GM23338 (cell line): ENCODE measurements at regions not wholly inside any gene's neighbourhood (a gene's known extent, or its start where the extent isn't known, plus 50 kb on each side); places are given as distances from the start of the nearest gene placed in this dataset.

ENCODE experiments used
- ATAC-seq: fragments of 200-7000 bp; cut with Tn5 transposase; 3 replicates; pipeline ENCODE4 v1.9.1; 2020
- DNase-seq: peaks from one replicate; pipeline ENCODE4 v3.0.0-alpha.2; 2015; ENCODE audit warnings: low spot score
- H2AFZ ChIP-seq: fragments of 200-600 bp; sonication (generic); 2 replicates; pipeline ENCODE4 v1.8.0; 2016; ENCODE audit warnings: antibody characterized with exemption, mild to moderate bottlenecking, moderate library complexity
- H3F3A ChIP-seq: fragments of 200-600 bp; sonication (generic); replicated peaks from 2 replicates; pipeline ENCODE4 v1.8.0; 2017; ENCODE audit warnings: antibody characterized with exemption, mixed run types, low read depth
- H3K27ac ChIP-seq: fragments of 200-600 bp; sonication (generic); 2 replicates; pipeline ENCODE4 v1.6.1; 2016; ENCODE audit warnings: low read depth
- H3K27me3 ChIP-seq: fragments of 200-600 bp; sonication (generic); 2 replicates; pipeline ENCODE4 v1.8.0; 2016; ENCODE audit warnings: mild to moderate bottlenecking, mixed run types, moderate library complexity; ENCODE audit not compliant: insufficient read depth
- H3K36me3 ChIP-seq: fragments of 200-600 bp; sonication (generic); 2 replicates; pipeline ENCODE4 v1.8.0; 2016; ENCODE audit warnings: mild to moderate bottlenecking; ENCODE audit not compliant: insufficient read depth
- H3K4me1 ChIP-seq: fragments of 200-600 bp; sonication (generic); 2 replicates; pipeline ENCODE4 v1.8.0; 2016; ENCODE audit warnings: mild to moderate bottlenecking, moderate library complexity; ENCODE audit not compliant: insufficient read depth
- H3K4me2 ChIP-seq: fragments of 200-600 bp; sonication (generic); 2 replicates; pipeline ENCODE4 v1.7.1; 2017; ENCODE audit warnings: mixed run types
- H3K4me3 ChIP-seq: fragments of 200-600 bp; sonication (generic); 2 replicates; pipeline ENCODE4 v1.6.1; 2016; ENCODE audit warnings: mixed run types
- H3K79me2 ChIP-seq: fragments of 200-600 bp; sonication (generic); replicated peaks from 2 replicates; pipeline ENCODE4 v1.8.0; 2017; ENCODE audit warnings: mild to moderate bottlenecking; ENCODE audit not compliant: insufficient read depth
- H3K9me2 ChIP-seq: fragments of 200-600 bp; sonication (generic); 2 replicates; pipeline ENCODE4 v1.8.0; 2017; ENCODE audit not compliant: insufficient read depth
- H4K20me1 ChIP-seq: fragments of 200-600 bp; sonication (generic); replicated peaks from 2 replicates; pipeline ENCODE4 v1.8.0; 2017; ENCODE audit warnings: mild to moderate bottlenecking; ENCODE audit not compliant: insufficient read depth
- H3K27ac Mint-ChIP-seq: 2 replicates; pipeline ENCODE4 v1.8.0; 2020; ENCODE audit warnings: inconsistent platforms, mild to moderate bottlenecking, moderate library complexity, mixed read lengths
- H3K27me3 Mint-ChIP-seq: 3 replicates; pipeline ENCODE4 v1.8.0; 2022; ENCODE audit warnings: low read depth, mild to moderate bottlenecking, moderate library complexity, mixed read lengths, inconsistent platforms; ENCODE audit not compliant: insufficient read depth, poor library complexity
- H3K36me3 Mint-ChIP-seq: 3 replicates; pipeline ENCODE4 v1.8.0; 2021; ENCODE audit warnings: low read depth, mild to moderate bottlenecking, inconsistent platforms, moderate library complexity, mixed read lengths
- H3K4me1 Mint-ChIP-seq: 3 replicates; pipeline ENCODE4 v1.8.0; 2020; ENCODE audit warnings: mild to moderate bottlenecking, inconsistent platforms, mixed read lengths
- H3K4me3 Mint-ChIP-seq: 3 replicates; pipeline ENCODE4 v1.8.0; 2021; ENCODE audit warnings: moderate library complexity, mild to moderate bottlenecking, inconsistent platforms, mixed read lengths
- H3K9me3 Mint-ChIP-seq: 3 replicates; pipeline ENCODE4 v1.8.0; 2020; ENCODE audit warnings: moderate library complexity, mild to moderate bottlenecking, inconsistent platforms, mixed read lengths
- CREB1 ChIP-seq: fragments of 250-450 bp; sonication (Bioruptor Pico); IDR thresholded peaks from 2 replicates; pipeline ENCODE4 v1.5.0; 2020; ENCODE audit warnings: low read depth, mild to moderate bottlenecking, moderate library complexity
- EZH2 ChIP-seq: fragments of 200-600 bp; sonication (generic); IDR thresholded peaks from one replicate; pipeline ENCODE4 v1.8.0; 2017; ENCODE audit warnings: antibody characterized with exemption, mild to moderate bottlenecking, low read depth; ENCODE audit not compliant: unreplicated experiment
- EZH2phosphoT487 ChIP-seq: fragments of 200-600 bp; sonication (generic); IDR thresholded peaks from one replicate; pipeline ENCODE4 v1.8.1; 2018; ENCODE audit warnings: antibody characterized with exemption; ENCODE audit not compliant: unreplicated experiment
- NANOG ChIP-seq: IDR thresholded peaks from 2 replicates; pipeline ENCODE4 v1.6.1; 2016; ENCODE audit warnings: antibody characterized with exemption, borderline replicate concordance
- STAT1 ChIP-seq: IDR thresholded peaks from one replicate; pipeline ENCODE4 v1.6.1; 2016; ENCODE audit warnings: antibody characterized with exemption; ENCODE audit not compliant: unreplicated experiment
- ZNF114 ChIP-seq: fragments of 250-450 bp; sonication (Bioruptor Pico); IDR thresholded peaks from 2 replicates; pipeline ENCODE4 v1.5.0; 2020; ENCODE audit warnings: mild to moderate bottlenecking, moderate library complexity
- TF ChIP-seq, protein P1 (sequence below): IDR thresholded peaks from one replicate; pipeline ENCODE4 v1.6.1; 2018; ENCODE audit warnings: antibody characterized with exemption; ENCODE audit not compliant: unreplicated experiment

DNA sequence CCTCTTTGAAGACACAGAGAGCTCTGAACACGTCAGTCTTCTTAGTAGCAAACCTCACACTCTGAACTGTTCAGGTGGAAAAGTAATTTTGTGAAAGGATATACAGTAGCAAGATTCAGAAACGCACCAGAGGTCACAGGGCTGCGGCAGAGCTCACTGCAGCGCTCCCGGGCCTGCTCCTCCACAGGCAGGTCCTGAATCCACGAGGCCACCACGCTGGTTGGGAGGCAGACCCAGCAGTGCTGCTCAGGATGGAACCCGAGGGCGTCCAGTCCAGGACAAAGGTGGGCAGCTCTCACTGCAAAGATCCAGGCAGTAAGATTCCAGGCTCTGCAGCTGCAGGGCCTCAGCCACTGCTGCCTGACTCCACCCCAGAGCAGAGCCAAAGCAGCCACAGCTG is 576.2 kb upstream of the SALL3 start (continued):
- TF ChIP-seq, protein P1, sequence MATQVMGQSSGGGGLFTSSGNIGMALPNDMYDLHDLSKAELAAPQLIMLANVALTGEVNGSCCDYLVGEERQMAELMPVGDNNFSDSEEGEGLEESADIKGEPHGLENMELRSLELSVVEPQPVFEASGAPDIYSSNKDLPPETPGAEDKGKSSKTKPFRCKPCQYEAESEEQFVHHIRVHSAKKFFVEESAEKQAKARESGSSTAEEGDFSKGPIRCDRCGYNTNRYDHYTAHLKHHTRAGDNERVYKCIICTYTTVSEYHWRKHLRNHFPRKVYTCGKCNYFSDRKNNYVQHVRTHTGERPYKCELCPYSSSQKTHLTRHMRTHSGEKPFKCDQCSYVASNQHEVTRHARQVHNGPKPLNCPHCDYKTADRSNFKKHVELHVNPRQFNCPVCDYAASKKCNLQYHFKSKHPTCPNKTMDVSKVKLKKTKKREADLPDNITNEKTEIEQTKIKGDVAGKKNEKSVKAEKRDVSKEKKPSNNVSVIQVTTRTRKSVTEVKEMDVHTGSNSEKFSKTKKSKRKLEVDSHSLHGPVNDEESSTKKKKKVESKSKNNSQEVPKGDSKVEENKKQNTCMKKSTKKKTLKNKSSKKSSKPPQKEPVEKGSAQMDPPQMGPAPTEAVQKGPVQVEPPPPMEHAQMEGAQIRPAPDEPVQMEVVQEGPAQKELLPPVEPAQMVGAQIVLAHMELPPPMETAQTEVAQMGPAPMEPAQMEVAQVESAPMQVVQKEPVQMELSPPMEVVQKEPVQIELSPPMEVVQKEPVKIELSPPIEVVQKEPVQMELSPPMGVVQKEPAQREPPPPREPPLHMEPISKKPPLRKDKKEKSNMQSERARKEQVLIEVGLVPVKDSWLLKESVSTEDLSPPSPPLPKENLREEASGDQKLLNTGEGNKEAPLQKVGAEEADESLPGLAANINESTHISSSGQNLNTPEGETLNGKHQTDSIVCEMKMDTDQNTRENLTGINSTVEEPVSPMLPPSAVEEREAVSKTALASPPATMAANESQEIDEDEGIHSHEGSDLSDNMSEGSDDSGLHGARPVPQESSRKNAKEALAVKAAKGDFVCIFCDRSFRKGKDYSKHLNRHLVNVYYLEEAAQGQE, result no peak
- TF ChIP-seq EZH2, result no peak
- no peak for TF ChIP-seq STAT1

DNA sequence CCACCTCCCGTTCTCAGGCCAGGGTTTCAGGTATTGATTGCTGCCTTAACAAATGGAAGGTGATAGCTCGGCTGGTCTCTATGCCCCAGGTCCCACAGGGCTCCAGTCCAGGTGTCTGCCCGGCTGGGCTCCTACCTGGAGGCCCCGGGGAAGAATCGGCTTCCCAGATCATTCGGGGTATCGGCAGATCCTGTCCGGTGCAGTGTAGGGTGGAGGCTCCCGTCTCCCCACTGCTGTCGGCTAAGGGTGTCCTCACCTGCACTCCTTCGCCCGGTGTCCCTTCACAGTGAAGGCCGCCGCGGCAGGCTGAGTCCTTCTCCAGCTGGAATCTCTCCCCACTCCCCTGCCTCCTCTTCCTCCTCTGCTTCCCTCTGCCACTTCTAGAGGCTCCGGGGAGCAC is 573.9 kb upstream of the SALL3 start:
- Mint-ChIP-seq H3K27me3 (peaks cover 14% of the 10 kb centered on the region), H3K4me3 (no peak overlapping the region), H3K4me1 (no peaks in the 10 kb centered on the region), H3K9me3 (peaks cover 95% of the 10 kb centered on the region), H3K27ac (no peak overlapping the region), H3K36me3 (peaks cover 65% of the 10 kb centered on the region)
- Histone ChIP-seq H2AFZ (no peak overlapping the region), H4K20me1 (no peaks in the 10 kb centered on the region), H3K4me2 (no peak overlapping the region), H3K79me2 (no peaks in the 10 kb centered on the region), H3K4me3 (no peak overlapping the region), H3K36me3 (no peaks in the 10 kb centered on the region), H3K9me2 (no peaks in the 10 kb centered on the region), H3K27me3 (no peaks in the 10 kb centered on the region), H3F3A (no peaks in the 10 kb centered on the region), H3K4me1 (no peaks in the 10 kb centered on the region), H3K27ac (no peak overlapping the region)
- no peak for TF ChIP-seq NANOG
- TF ChIP-seq CREB1 (CRISPR knock-in tag), result no peak
- no peak for TF ChIP-seq EZH2phosphoT487
- no peak for TF ChIP-seq STAT1
- TF ChIP-seq EZH2, result no peak
- DNase-seq, result no peak
- no peak for ATAC-seq

DNA sequence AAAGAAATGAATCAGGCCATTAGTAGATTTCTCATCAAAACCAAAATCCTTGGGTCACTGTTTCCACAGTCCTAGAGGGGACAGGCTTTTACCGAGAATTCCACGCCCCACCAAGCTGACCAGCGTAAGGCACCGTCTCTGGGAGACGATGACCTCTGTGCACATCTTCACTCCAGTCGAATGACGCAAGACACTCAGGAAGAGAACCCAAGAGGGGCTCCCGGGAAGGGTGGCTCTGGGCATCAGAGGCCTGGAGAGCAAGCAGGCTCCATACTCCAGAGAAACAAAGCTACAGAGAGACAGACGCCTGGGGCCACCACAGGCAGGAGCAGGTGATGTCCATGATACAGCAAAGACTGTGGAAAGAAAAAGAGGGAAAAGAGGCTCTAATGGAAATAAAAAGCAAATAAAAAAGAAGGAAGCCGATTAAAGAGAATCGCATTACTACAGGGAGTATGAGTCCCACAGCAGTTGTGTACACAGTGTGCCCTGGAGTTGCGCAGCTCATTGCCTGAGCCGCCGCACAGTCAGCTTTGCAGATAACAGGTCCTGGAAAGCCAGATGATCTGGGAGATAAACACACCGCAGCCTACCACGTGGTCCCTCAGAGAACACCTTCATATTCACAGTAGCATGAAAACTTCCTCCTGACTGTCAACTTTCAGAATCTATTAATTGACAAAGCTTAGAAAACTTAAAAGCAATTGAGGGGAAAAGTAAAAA is 572.7 kb upstream of the SALL3 start:
- Mint-ChIP-seq H3K4me3 (no peak overlapping the region), H3K9me3 (peaks cover 95% of the 10 kb centered on the region), H3K27ac (no peak overlapping the region), H3K36me3 (peaks cover 60% of the 10 kb centered on the region), H3K27me3 (peaks cover 18% of the 10 kb centered on the region), H3K4me1 (no peaks in the 10 kb centered on the region)
- Histone ChIP-seq H3K79me2 (no peaks in the 10 kb centered on the region), H3K4me2 (no peak overlapping the region), H3F3A (no peaks in the 10 kb centered on the region), H3K36me3 (0 out of 2 replicates have a peak, but pooled peaks cover 2% of the 10 kb centered on the region), H3K4me1 (no peaks in the 10 kb centered on the region), H3K9me2 (no peaks in the 10 kb centered on the region), H3K4me3 (no peak overlapping the region), H4K20me1 (no peaks in the 10 kb centered on the region), H2AFZ (no peak overlapping the region), H3K27ac (no peak overlapping the region), H3K27me3 (no peaks in the 10 kb centered on the region)
- TF ChIP-seq CREB1 (CRISPR knock-in tag), result no peak
- TF ChIP-seq ZNF114, result no peak
- ATAC-seq, result no peak
- no peak for DNase-seq
